ENCODE measurements at regions not wholly inside any gene's neighbourhood (a gene's known extent, or its start where the extent isn't known, plus 50 kb on each side); places are given as distances from the start of the nearest gene placed in this dataset.

- Mint-ChIP-seq H3K36me3 (ENCODE audit: low read depth) (no peaks in the 10 kb centered on the region), H3K9me3 (peaks cover 7% of the 10 kb centered on the region), H3K4me3 (no peak overlapping the region), H3K4me1 (ENCODE audit: low read depth) (no peaks in the 10 kb centered on the region), H3K27me3 (no peaks in the 10 kb centered on the region), H3K27ac (no peak overlapping the region)
- CTCF ChIA-PET, result no interaction called here
- DNase-seq, result no peak
- intact Hi-C loops (cut with micrococcal nuclease), result no loop called here
- no peak for ATAC-seq
- TF ChIP-seq CTCF (IDR thresholded peaks at IDR 0.05), result no peak
- POLR2A ChIA-PET, result no interaction called here
Observed at GRCh38 chr5:28714907-28715698, 1676.7 kb upstream of the CDH9 start.

- no peaks in the 10 kb centered on the region for H3K4me1 Mint-ChIP-seq (ENCODE audit: low read depth)
- TF ChIP-seq CTCF (IDR thresholded peaks at IDR 0.05), result no peak
- no peak overlapping the region for H3K27ac Mint-ChIP-seq
- H3K36me3 Mint-ChIP-seq (ENCODE audit: low read depth), result no peaks in the 10 kb centered on the region
- no peak overlapping the region for H3K4me3 Mint-ChIP-seq
- H3K9me3 Mint-ChIP-seq, result peaks cover 7% of the 10 kb centered on the region
- ChIA-PET CTCF (no interaction called here), POLR2A (no interaction called here)
- DNase-seq, result no peak
- intact Hi-C loops (cut with micrococcal nuclease), result no loop called here
- no peaks in the 10 kb centered on the region for H3K27me3 Mint-ChIP-seq
- ATAC-seq, result no peak
Observed at GRCh38 chr5:28710360-28710759, 1672.0 kb upstream of the CDH9 start.

- ChIA-PET POLR2A (no interaction called here), CTCF (no interaction called here)
- H3K4me3 Mint-ChIP-seq, result no peak overlapping the region
- H3K27ac Mint-ChIP-seq, result no peak overlapping the region
- ATAC-seq, result no peak
- TF ChIP-seq CTCF (IDR thresholded peaks at IDR 0.05), result no peak
- intact Hi-C loops (cut with micrococcal nuclease), result no loop called here
- no peaks in the 10 kb centered on the region for H3K4me1 Mint-ChIP-seq (ENCODE audit: low read depth)
- no peak for DNase-seq
- H3K9me3 Mint-ChIP-seq, result peaks cover 10% of the 10 kb centered on the region
- no peaks in the 10 kb centered on the region for H3K27me3 Mint-ChIP-seq
- no peaks in the 10 kb centered on the region for H3K36me3 Mint-ChIP-seq (ENCODE audit: low read depth)
Observed at GRCh38 chr5:28708472-28708871, 1670.1 kb upstream of the CDH9 start.

- POLR2A ChIA-PET, result no interaction called here
- no peak for ATAC-seq
- no peak overlapping the region for H3K4me3 Mint-ChIP-seq
- peaks cover 10% of the 10 kb centered on the region for H3K9me3 Mint-ChIP-seq
- H3K4me1 Mint-ChIP-seq (ENCODE audit: low read depth), result no peaks in the 10 kb centered on the region
- no peak for TF ChIP-seq CTCF (IDR thresholded peaks at IDR 0.05)
- no peak for DNase-seq
- intact Hi-C loops (cut with micrococcal nuclease), result no loop called here
- no peak overlapping the region for H3K27ac Mint-ChIP-seq
- CTCF ChIA-PET, result no interaction called here
- no peaks in the 10 kb centered on the region for H3K36me3 Mint-ChIP-seq (ENCODE audit: low read depth)
- H3K27me3 Mint-ChIP-seq, result no peaks in the 10 kb centered on the region
Observed at GRCh38 chr5:28707706-28708105, 1669.3 kb upstream of the CDH9 start.

- DNase-seq, result no peak
- intact Hi-C loops (cut with micrococcal nuclease), result no loop called here
- H3K4me1 Mint-ChIP-seq (ENCODE audit: low read depth), result no peaks in the 10 kb centered on the region
- no peaks in the 10 kb centered on the region for H3K27me3 Mint-ChIP-seq
- CTCF ChIA-PET, result no interaction called here
- H3K27ac Mint-ChIP-seq, result no peak overlapping the region
- TF ChIP-seq CTCF (IDR thresholded peaks at IDR 0.05), result no peak
- no peaks in the 10 kb centered on the region for H3K36me3 Mint-ChIP-seq (ENCODE audit: low read depth)
- peaks cover 20% of the 10 kb centered on the region for H3K9me3 Mint-ChIP-seq
- ATAC-seq, result no peak
- POLR2A ChIA-PET, result no interaction called here
- no peak overlapping the region for H3K4me3 Mint-ChIP-seq
Observed at GRCh38 chr5:28703651-28704260, 1665.4 kb upstream of the CDH9 start.
